Right forelimb (tissue), 1 donor: ENCODE measurements at regions not wholly inside any gene's neighbourhood (a gene's known extent, or its start where the extent isn't known, plus 50 kb on each side); places are given as distances from the start of the nearest gene placed in this dataset.

Experiments used
- DNase-seq: peaks from one replicate; pipeline ENCODE4 v3.0.0-alpha.2; 2018

DNA sequence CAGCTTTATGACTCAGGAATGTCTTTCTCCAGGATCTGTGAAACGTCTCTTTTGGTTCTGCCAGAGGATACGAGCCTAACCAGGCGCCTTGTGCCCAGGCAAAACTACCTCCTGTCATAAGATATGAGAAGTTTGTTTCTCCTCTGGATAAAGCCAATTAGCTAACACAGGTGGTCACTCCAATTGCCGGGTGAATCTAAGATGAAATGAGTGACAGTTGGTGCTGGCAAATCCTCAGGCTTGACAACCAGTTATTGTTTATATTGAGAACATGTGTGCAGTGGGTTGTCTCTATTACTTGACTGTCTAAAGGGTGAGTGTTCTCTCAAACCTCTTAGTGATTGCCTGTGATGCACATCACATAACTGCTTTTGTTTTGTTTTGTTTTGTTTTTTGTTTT is 449.1 kb downstream of the XPNPEP1 start:
- DNase-seq: no peak

GRCh38 chr10:109467551-109467950 is 455.8 kb downstream of the XPNPEP1 start:
- DNase-seq: no peak

DNA sequence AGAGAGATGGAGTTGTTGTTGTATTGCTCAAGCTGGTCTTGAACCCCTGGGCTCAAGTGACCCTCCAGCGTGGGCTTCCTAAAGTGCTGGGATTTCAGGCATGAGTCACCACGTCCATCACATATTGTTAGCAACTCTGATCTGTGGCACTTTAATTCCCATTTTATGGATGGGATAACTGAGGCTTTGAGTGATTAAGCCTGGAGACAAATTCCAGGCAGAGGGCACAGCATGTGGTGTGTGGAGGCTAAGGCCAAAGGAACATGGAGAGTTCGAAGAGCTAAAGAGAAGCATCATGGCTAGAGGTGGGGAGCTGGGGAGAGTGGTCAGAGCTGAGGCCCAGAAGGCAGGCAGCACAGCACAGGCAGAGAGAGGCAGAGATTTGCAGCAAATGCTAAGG is 458.4 kb downstream of the XPNPEP1 start:
- no peak for DNase-seq

GRCh38 chr10:109457302-109457638 is 466.0 kb downstream of the XPNPEP1 start:
- DNase-seq: no peak

DNA sequence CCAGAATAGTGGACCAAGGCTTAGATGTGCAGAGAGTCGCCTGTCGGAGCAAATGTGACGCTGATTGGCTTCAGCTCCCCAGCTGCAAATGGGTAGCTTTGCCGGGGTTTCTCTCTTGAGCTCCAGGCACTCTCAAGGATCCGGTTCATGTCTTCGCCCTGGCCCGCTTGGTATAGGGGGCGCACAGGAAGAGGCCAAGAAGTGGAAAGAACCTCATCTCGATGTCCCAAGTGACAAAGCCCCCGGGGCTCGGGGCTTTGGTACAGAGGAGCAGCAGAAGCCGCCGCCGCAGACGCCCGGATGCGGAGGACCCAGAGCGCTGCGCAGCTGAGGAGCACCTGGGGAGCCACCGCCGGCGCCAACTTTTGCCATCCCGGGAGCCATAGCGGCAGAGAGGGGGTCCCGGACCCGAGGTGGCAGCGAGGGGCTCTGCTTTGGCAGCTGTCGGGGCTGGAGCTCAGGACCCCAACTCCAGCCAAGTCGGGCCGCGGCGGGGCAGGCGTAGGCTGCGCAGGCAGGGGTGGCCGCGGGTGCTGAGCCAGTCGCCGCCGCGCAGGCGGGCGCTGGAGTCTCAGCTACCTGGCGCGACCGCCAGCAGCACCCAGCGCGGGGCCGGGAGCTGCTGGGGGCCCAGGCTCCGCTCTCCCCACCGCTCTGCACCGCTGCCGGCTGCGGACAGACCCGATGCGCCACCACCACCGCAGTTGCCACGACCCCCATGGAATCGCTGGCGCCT is 466.6 kb downstream of the XPNPEP1 start:
- DNase-seq: no peak

- DNase-seq: no peak
These were observed 468.6 kb downstream of the XPNPEP1 start for GRCh38 chr10:109454691-109455090.

DNA sequence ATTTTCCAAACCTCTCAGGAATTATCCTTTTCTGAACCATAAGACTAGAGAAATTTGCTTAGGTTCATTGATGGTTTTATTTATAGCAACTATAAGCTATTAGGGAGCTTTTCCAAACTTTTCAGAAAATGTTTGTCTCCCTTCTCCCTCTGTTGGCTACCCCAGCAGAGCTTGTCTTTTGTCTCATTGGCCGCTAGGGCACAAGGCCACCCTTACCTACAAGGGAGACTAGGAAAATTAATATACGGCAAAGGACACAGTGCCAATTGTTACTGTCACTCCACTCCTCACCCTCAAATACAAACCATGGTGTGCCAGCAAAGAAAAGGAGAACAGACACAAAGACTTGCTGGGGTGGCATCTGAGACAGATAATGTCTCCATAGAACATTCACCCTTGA is 471.4 kb downstream of the XPNPEP1 start:
- DNase-seq: no peak

DNA sequence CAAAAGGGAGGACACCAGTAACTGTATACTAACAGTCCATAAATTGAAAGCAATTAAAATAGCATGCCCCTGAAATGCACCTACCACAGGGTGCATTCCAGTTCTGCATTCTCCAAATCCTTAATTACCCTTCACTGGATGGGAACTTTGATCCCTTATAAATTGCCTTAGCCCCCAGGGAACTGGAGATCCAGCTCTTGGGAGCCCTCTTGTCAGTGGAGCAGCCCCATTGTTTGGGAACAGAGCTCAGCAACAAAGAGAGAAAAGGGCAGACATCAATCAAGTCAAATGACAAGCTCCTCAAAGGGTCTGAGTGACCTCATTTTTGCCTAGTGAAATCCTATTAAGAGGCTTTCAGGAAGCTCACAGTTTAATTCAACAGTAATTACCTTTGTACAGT is 472.6 kb downstream of the XPNPEP1 start:
- no peak for DNase-seq

GRCh38 chr10:109433434-109433833 is 489.9 kb downstream of the XPNPEP1 start:
- DNase-seq: no peak

DNA sequence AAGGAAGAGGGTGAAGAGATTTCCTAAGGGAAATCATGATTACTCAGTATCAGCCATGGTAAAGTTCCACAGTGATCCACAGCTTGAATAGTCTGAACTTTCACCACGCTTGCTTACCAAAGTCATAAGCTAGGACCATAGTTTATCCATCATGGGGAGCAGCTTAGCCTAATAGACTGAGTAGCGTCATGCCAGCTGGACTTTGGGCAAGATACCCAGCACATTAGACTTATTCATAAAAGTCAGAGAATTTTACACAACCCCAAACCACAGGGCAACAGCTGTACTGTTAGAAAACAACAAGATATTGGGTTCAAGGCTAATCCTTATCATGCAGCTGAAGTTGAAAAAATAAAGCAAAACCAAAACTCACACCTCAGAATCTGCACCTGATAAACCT is 491.0 kb downstream of the XPNPEP1 start:
- DNase-seq: no peak

GRCh38 chr10:109430799-109431198 is 492.5 kb downstream of the XPNPEP1 start:
- DNase-seq: no peak

DNA sequence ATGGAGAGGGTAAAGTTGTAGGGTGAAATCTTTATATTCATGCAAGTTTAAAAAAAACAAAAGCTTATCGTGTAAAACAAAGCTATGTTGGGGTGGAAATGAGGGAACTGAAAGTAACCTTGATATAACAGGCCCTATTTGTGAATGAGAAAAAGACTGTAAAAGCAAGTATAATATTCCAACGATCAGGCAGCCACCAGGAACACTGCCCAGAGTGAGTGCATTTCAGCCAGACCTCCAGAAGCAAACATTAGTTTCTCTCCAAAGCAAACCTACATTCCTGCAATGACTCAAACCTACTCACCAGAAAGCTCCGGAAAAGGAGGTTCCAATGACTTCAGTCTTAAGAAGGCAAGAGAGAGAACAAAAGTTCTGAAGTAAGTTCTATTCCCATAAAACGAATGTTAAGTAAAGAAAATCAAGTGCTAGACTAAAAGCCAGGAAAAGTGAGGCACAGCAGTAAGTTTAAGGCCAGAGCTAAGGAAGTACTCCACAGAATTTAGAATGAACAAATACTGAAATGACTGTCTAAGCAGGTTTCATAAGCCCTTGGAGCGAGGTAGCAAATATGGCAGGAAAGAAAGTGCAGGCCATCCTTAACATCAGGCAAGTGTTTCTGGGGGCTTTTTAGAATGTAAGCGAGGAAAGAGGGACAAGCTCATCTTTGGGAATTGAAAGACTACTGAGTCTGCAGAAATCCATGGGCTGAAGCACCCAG is 493.1 kb downstream of the XPNPEP1 start:
- no peak for DNase-seq

DNA sequence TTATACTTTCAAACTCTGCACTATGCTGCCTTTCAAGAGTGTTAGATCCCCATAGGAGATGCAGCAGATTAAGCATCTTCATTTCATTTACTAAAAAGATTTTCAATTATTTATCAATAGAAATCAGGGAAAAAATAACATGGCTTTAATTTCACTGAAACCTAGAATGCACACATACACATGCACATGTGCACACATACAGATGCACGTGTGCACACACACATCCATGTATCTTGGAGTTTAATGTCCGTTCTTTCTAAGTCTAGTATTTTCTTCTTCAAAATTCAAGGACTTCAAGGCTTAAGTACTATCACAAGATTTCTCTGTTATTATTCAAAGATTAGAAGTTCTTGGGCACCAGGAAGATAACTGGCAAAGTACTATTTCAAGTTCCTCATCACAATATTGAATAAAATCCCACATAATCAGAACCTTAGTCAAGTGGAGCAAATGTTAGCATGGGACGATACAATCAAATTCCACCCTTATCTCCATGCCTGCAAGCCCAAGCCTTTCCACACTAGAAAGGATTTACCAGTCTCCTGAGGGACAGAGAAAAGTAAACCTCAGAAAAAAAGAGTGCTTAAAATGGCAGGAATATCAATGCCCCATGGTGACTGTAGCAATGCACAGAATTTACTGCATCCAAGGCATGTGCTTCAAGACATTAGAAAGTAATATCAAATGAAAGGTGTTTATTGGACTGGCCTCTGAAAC is 494.4 kb downstream of the XPNPEP1 start:
- DNase-seq: no peak

DNA sequence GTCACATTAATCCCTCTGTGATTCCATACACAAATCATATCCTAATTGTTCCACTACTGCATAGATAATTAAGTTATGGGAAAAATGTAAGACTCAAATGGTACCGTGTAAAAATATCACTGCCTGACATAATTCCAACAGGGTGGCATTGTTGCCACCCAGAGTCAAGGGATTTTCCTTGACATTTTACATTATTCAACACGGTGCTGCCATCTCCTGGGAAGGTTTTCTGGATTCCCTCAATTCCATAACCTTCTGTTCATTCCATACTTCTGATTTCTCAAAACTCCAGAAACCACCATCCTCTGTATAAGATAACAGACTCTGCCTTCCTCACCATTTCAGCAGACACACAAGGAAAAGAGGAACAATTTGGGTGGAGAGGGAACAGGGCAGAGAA is 495.9 kb downstream of the XPNPEP1 start:
- DNase-seq: no peak

GRCh38 chr10:109426987-109427386 is 496.3 kb downstream of the XPNPEP1 start:
- no peak for DNase-seq

- no peak for DNase-seq
These were observed 504.5 kb downstream of the XPNPEP1 start for GRCh38 chr10:109418795-109419194.

DNA sequence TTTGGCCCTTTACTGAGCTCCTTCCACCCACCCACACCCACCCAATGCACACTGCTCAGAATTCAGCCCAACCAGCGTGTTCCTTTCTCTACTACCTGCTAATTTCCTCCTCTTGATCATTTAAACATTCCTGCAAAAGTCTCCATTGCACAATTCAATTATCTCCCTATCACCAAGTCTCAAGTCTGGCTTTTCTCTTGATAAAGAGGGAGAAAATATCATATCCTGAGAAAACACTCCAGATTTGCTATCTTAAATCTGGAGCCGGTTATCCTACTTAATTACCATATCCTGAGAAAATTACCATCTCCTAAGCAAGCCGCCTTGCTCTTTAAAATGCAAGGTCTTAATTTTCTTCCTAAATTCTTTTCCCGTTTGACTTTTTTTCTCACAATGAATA is 505.5 kb downstream of the XPNPEP1 start:
- DNase-seq: no peak

GRCh38 chr10:109412353-109412752 is 511.0 kb downstream of the XPNPEP1 start:
- no peak for DNase-seq

DNA sequence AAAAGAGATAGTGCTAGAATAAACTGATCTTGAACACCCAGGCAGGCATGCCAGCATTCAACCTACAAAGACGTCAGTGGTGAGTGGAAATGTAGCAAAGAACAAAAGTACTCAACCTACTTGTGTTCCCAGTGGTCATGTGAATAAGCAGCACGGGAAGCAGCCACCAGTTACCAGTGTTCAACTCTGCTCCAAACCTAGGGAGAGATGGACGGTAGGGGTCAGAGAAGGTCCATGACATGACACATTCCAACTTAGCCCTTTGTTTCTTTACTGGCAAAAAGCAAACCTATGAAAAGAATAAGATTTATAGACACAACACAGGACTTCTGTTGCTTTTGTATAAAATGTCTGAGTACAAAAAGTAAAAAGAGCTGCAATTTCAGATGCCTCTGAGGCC is 511.4 kb downstream of the XPNPEP1 start:
- DNase-seq: no peak

GRCh38 chr10:109405338-109405737 is 518.0 kb downstream of the XPNPEP1 start:
- no peak for DNase-seq

- DNase-seq: no peak
These were observed 519.8 kb downstream of the XPNPEP1 start for GRCh38 chr10:109403551-109403950.

- no peak for DNase-seq
These were observed 529.9 kb downstream of the XPNPEP1 start for GRCh38 chr10:109393425-109393824.

- DNase-seq: no peak
These were observed 536.4 kb downstream of the XPNPEP1 start for GRCh38 chr10:109386921-109387320.

GRCh38 chr10:109386101-109386500 is 537.2 kb downstream of the XPNPEP1 start:
- no peak for DNase-seq
